HG03558 (cell line): ENCODE measurements at regions not wholly inside any gene's neighbourhood (a gene's known extent, or its start where the extent isn't known, plus 50 kb on each side); places are given as distances from the start of the nearest gene placed in this dataset.
"Not testable (repeated sequence)": the region's sequence is repeated elsewhere in the genome, so short reads cannot be mapped to it uniquely, and the experiment has no call there.

ENCODE experiments used
- ATAC-seq: cut with Tn5 transposase; IDR thresholded peaks from one replicate; pipeline ENCODE4 v1.9.1; 2021; ENCODE audit warnings: moderate number of reproducible peaks; ENCODE audit not compliant: unreplicated experiment; ENCODE audit errors: extremely low read depth

- ATAC-seq = no peak
These were observed 161.8 kb upstream of the MTPN start for GRCh38 chr7:136138991-136139390.

GRCh38 chr7:136136906-136137454, 159.8 kb upstream of the MTPN start:
- no peak for ATAC-seq

- no peak for ATAC-seq
These were observed 157.3 kb upstream of the MTPN start for GRCh38 chr7:136134503-136134902.

GRCh38 chr7:136133551-136133950, 156.4 kb upstream of the MTPN start:
- ATAC-seq = no peak

GRCh38 chr7:136131304-136131630, 154.1 kb upstream of the MTPN start:
- no peak for ATAC-seq

GRCh38 chr7:136130511-136131303, 153.5 kb upstream of the MTPN start:
- no peak for ATAC-seq

GRCh38 chr7:136128050-136128449, 150.9 kb upstream of the MTPN start:
- no peak for ATAC-seq

- no peak for ATAC-seq
These were observed 146.2 kb upstream of the MTPN start for GRCh38 chr7:136123352-136123751.

- no peak for ATAC-seq
These were observed 144.9 kb upstream of the MTPN start for GRCh38 chr7:136122026-136122425.

GRCh38 chr7:136117539-136117938, 140.4 kb upstream of the MTPN start:
- ATAC-seq = no peak

- ATAC-seq = no peak
These were observed 139.0 kb upstream of the MTPN start for GRCh38 chr7:136116186-136116585.

GRCh38 chr7:136114966-136115762, 138.0 kb upstream of the MTPN start:
- peak; percentile 98 for ATAC-seq

- ATAC-seq = not testable (repeated sequence)
These were observed 137.3 kb upstream of the MTPN start for GRCh38 chr7:136114467-136114866.

- ATAC-seq = not testable (repeated sequence)
These were observed 131.9 kb upstream of the MTPN start for GRCh38 chr7:136109037-136109436.

- no peak for ATAC-seq
These were observed 128.0 kb upstream of the MTPN start for GRCh38 chr7:136105191-136105590.

- ATAC-seq = no peak
These were observed 127.1 kb upstream of the MTPN start for GRCh38 chr7:136104269-136104603.

GRCh38 chr7:136103545-136104268, 126.5 kb upstream of the MTPN start:
- no peak for ATAC-seq

- ATAC-seq = no peak
These were observed 125.7 kb upstream of the MTPN start for GRCh38 chr7:136102881-136103280.

- ATAC-seq = not testable (repeated sequence)
These were observed 115.6 kb upstream of the MTPN start for GRCh38 chr7:136092714-136093113.

GRCh38 chr7:136087881-136088280, 110.7 kb upstream of the MTPN start:
- no peak for ATAC-seq

GRCh38 chr7:136086712-136087111, 109.6 kb upstream of the MTPN start:
- peak; percentile 93 for ATAC-seq
